ENCODE measurements at regions not wholly inside any gene's neighbourhood (a gene's known extent, or its start where the extent isn't known, plus 50 kb on each side); places are given as distances from the start of the nearest gene placed in this dataset.
"Not testable (repeated sequence)": the region's sequence is repeated elsewhere in the genome, so short reads cannot be mapped to it uniquely, and the experiment has no call there.

GRCh38 chr18:51570071-51570470, 372.6 kb upstream of the MEX3C start:
- H3K4me1 Mint-ChIP-seq (ENCODE audit: low read depth); H3K9me3 Mint-ChIP-seq; H3K27me3 Mint-ChIP-seq; H3K4me3 Mint-ChIP-seq; H3K36me3 Mint-ChIP-seq (ENCODE audit: low read depth); H3K27ac Mint-ChIP-seq: not testable (repeated sequence)

GRCh38 chr18:51573886-51574285, 376.4 kb upstream of the MEX3C start:
- not testable (repeated sequence) for H3K27ac Mint-ChIP-seq; H3K4me3 Mint-ChIP-seq; H3K9me3 Mint-ChIP-seq; H3K4me1 Mint-ChIP-seq (ENCODE audit: low read depth); H3K36me3 Mint-ChIP-seq (ENCODE audit: low read depth); H3K27me3 Mint-ChIP-seq

GRCh38 chr18:51575171-51575570, 377.7 kb upstream of the MEX3C start:
- no peak overlapping the region for H3K4me3 Mint-ChIP-seq
- H3K36me3 Mint-ChIP-seq (ENCODE audit: low read depth), result no peaks in the 10 kb centered on the region
- no peaks in the 10 kb centered on the region for H3K9me3 Mint-ChIP-seq
- no peaks in the 10 kb centered on the region for H3K4me1 Mint-ChIP-seq (ENCODE audit: low read depth)
- H3K27me3 Mint-ChIP-seq, result no peaks in the 10 kb centered on the region
- H3K27ac Mint-ChIP-seq, result no peak overlapping the region

GRCh38 chr18:51578406-51578980, 381.0 kb upstream of the MEX3C start:
- H3K4me1 Mint-ChIP-seq (ENCODE audit: low read depth), result no peaks in the 10 kb centered on the region
- H3K27me3 Mint-ChIP-seq, result no peaks in the 10 kb centered on the region
- H3K36me3 Mint-ChIP-seq (ENCODE audit: low read depth), result no peaks in the 10 kb centered on the region
- H3K4me3 Mint-ChIP-seq, result no peak overlapping the region
- H3K27ac Mint-ChIP-seq, result no peak overlapping the region
- H3K9me3 Mint-ChIP-seq, result no peaks in the 10 kb centered on the region

GRCh38 chr18:51580580-51580979, 383.1 kb upstream of the MEX3C start:
- Mint-ChIP-seq H3K4me3 (no peak overlapping the region), H3K4me1 (ENCODE audit: low read depth) (no peaks in the 10 kb centered on the region), H3K36me3 (ENCODE audit: low read depth) (no peaks in the 10 kb centered on the region), H3K27ac (no peak overlapping the region), H3K27me3 (peaks cover 4% of the 10 kb centered on the region), H3K9me3 (no peaks in the 10 kb centered on the region)

- Mint-ChIP-seq H3K27ac (no peak overlapping the region), H3K4me3 (no peak overlapping the region), H3K36me3 (ENCODE audit: low read depth) (no peaks in the 10 kb centered on the region), H3K9me3 (no peaks in the 10 kb centered on the region), H3K27me3 (peaks cover 9% of the 10 kb centered on the region), H3K4me1 (ENCODE audit: low read depth) (no peaks in the 10 kb centered on the region)
These were observed 385.1 kb upstream of the MEX3C start for GRCh38 chr18:51582551-51582950.

- Mint-ChIP-seq H3K4me1 (ENCODE audit: low read depth) (no peaks in the 10 kb centered on the region), H3K36me3 (ENCODE audit: low read depth) (no peaks in the 10 kb centered on the region), H3K27me3 (peaks cover 9% of the 10 kb centered on the region), H3K4me3 (no peak overlapping the region), H3K9me3 (no peaks in the 10 kb centered on the region), H3K27ac (no peak overlapping the region)
These were observed 391.1 kb upstream of the MEX3C start for GRCh38 chr18:51588616-51589015.

GRCh38 chr18:51593931-51594330, 396.4 kb upstream of the MEX3C start:
- Mint-ChIP-seq H3K36me3 (ENCODE audit: low read depth) (no peaks in the 10 kb centered on the region), H3K27me3 (peaks cover 7% of the 10 kb centered on the region), H3K9me3 (peaks cover 10% of the 10 kb centered on the region), H3K27ac (no peak overlapping the region), H3K4me3 (no peak overlapping the region), H3K4me1 (ENCODE audit: low read depth) (no peaks in the 10 kb centered on the region)

- Mint-ChIP-seq H3K36me3 (ENCODE audit: low read depth) (no peaks in the 10 kb centered on the region), H3K9me3 (peaks cover 3% of the 10 kb centered on the region)
These were observed 405.6 kb upstream of the MEX3C start for GRCh38 chr18:51603111-51603510.

GRCh38 chr18:51603551-51603950, 406.1 kb upstream of the MEX3C start:
- no peaks in the 10 kb centered on the region for H3K9me3 Mint-ChIP-seq
- H3K36me3 Mint-ChIP-seq (ENCODE audit: low read depth), result no peaks in the 10 kb centered on the region
- no peak overlapping the region for H3K4me3 Mint-ChIP-seq
- H3K27ac Mint-ChIP-seq, result no peak overlapping the region
- H3K27me3 Mint-ChIP-seq, result peaks cover 3% of the 10 kb centered on the region
- no peaks in the 10 kb centered on the region for H3K4me1 Mint-ChIP-seq (ENCODE audit: low read depth)

More at GRCh38 chr18:51603111-51603510, 405.6 kb upstream of the MEX3C start:
- no peak overlapping the region for H3K4me3 Mint-ChIP-seq
- no peaks in the 10 kb centered on the region for H3K4me1 Mint-ChIP-seq (ENCODE audit: low read depth)
- no peak overlapping the region for H3K27ac Mint-ChIP-seq
- peaks cover 6% of the 10 kb centered on the region for H3K27me3 Mint-ChIP-seq

- Mint-ChIP-seq H3K27me3 (peaks cover 10% of the 10 kb centered on the region), H3K36me3 (ENCODE audit: low read depth) (no peaks in the 10 kb centered on the region), H3K9me3 (no peaks in the 10 kb centered on the region), H3K4me1 (ENCODE audit: low read depth) (no peaks in the 10 kb centered on the region), H3K4me3 (no peak overlapping the region), H3K27ac (no peak overlapping the region)
These were observed 413.0 kb upstream of the MEX3C start for GRCh38 chr18:51610481-51610880.

- Mint-ChIP-seq H3K4me3 (no peak overlapping the region), H3K4me1 (ENCODE audit: low read depth) (no peaks in the 10 kb centered on the region), H3K36me3 (ENCODE audit: low read depth) (no peaks in the 10 kb centered on the region), H3K27ac (no peak overlapping the region), H3K27me3 (peaks cover 14% of the 10 kb centered on the region), H3K9me3 (no peaks in the 10 kb centered on the region)
These were observed 413.8 kb upstream of the MEX3C start for GRCh38 chr18:51611326-51611725.

- H3K36me3 Mint-ChIP-seq (ENCODE audit: low read depth), result no peaks in the 10 kb centered on the region
- H3K27me3 Mint-ChIP-seq, result peaks cover 14% of the 10 kb centered on the region
- no peaks in the 10 kb centered on the region for H3K9me3 Mint-ChIP-seq
- H3K4me1 Mint-ChIP-seq (ENCODE audit: low read depth), result no peaks in the 10 kb centered on the region
- H3K4me3 Mint-ChIP-seq, result no peak overlapping the region
- no peak overlapping the region for H3K27ac Mint-ChIP-seq
These were observed 416.6 kb upstream of the MEX3C start for GRCh38 chr18:51614033-51614432.

GRCh38 chr18:51614967-51615571, 417.6 kb upstream of the MEX3C start:
- no peak overlapping the region for H3K4me3 Mint-ChIP-seq
- H3K9me3 Mint-ChIP-seq, result no peaks in the 10 kb centered on the region

GRCh38 chr18:51617167-51617566, 419.7 kb upstream of the MEX3C start:
- H3K9me3 Mint-ChIP-seq, result no peaks in the 10 kb centered on the region
- H3K36me3 Mint-ChIP-seq (ENCODE audit: low read depth), result no peaks in the 10 kb centered on the region
- H3K27me3 Mint-ChIP-seq, result peaks cover 29% of the 10 kb centered on the region
- no peak overlapping the region for H3K4me3 Mint-ChIP-seq
- no peaks in the 10 kb centered on the region for H3K4me1 Mint-ChIP-seq (ENCODE audit: low read depth)
- no peak overlapping the region for H3K27ac Mint-ChIP-seq

More at GRCh38 chr18:51614967-51615571, 417.6 kb upstream of the MEX3C start:
- Mint-ChIP-seq H3K4me1 (ENCODE audit: low read depth) (no peaks in the 10 kb centered on the region), H3K27me3 (peaks cover 14% of the 10 kb centered on the region), H3K27ac (no peak overlapping the region), H3K36me3 (ENCODE audit: low read depth) (no peaks in the 10 kb centered on the region)
